ENCODE measurements at regions not wholly inside any gene's neighbourhood (a gene's known extent, or its start where the extent isn't known, plus 50 kb on each side); places are given as distances from the start of the nearest gene placed in this dataset.

- DNase-seq (ENCODE audit: low read depth in 2 of 2): no peak
Observed at GRCh38 chr11:64500176-64501013, 55.3 kb upstream of the SLC22A11 start.

GRCh38 chr11:64501500-64502427 lies 54.0 kb upstream of the SLC22A11 start:
- DNase-seq (ENCODE audit: low read depth in 2 of 2): no peak

GRCh38 chr11:64502634-64503033 lies 53.1 kb upstream of the SLC22A11 start:
- no peak for DNase-seq (ENCODE audit: low read depth in 2 of 2)

GRCh38 chr11:64503186-64503753 lies 52.5 kb upstream of the SLC22A11 start:
- no peak for DNase-seq (ENCODE audit: low read depth in 2 of 2)

- DNase-seq (ENCODE audit: low read depth in 2 of 2): no peak
Observed at GRCh38 chr11:64504999-64505398, 50.7 kb upstream of the SLC22A11 start.
